ENCODE measurements at regions not wholly inside any gene's neighbourhood (a gene's known extent, or its start where the extent isn't known, plus 50 kb on each side); places are given as distances from the start of the nearest gene placed in this dataset.

DNA sequence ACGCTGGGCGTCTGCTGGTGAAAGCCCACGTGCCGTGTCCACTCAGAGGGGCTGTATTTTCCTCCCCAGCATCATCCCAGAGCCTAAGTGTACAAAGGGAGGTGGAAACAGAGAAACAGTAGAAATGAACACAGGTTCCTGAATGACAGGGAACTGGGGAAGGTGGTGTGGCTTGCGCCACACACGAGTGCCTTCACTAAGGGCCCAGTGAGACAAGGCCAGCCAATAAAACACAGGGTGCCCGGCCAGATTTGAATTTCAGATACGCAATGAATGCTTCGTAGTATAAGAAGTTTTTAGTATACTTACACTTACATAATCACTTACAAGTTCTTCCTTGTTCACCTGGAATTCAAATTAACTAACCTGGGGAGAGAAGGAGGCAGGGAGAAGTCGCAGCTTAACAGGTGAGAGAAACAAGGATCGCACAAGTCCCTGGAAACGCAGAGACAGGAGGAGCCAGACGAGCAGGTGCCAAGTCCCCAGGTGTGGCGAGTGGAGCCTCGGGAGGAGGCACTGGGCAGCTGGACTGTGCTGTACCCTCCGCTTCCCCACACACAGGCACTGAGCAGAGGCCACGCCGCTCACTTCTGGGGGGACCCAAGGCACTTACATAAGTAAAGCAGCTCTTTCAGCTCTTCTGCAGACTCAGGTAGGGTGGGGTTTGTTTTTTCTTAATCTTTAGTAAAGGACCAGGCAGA lies 105.2 kb upstream of the MGMT start:
- Histone ChIP-seq H3K27me3 (replicated peaks; ENCODE audit: control insufficient read depth, insufficient read depth, low read length, poor library complexity, severe bottlenecking) (no peaks in the 10 kb centered on the region), H3K4me3 (ENCODE audit: insufficient read depth, low read depth, low read length, poor library complexity, severe bottlenecking) (no peak overlapping the region), H3K36me3 (ENCODE audit: control insufficient read depth, insufficient read depth, low read length) (no peaks in the 10 kb centered on the region), H3K27ac (ENCODE audit: insufficient read depth, low read length, poor library complexity, severe bottlenecking) (no peak overlapping the region), H3K9me3 (ENCODE audit: control insufficient read depth, low read length) (no peaks in the 10 kb centered on the region), H3K4me1 (ENCODE audit: control insufficient read depth, insufficient read depth, low read length, poor library complexity, severe bottlenecking) (no peaks in the 10 kb centered on the region)
- no peak for DNase-seq

DNA sequence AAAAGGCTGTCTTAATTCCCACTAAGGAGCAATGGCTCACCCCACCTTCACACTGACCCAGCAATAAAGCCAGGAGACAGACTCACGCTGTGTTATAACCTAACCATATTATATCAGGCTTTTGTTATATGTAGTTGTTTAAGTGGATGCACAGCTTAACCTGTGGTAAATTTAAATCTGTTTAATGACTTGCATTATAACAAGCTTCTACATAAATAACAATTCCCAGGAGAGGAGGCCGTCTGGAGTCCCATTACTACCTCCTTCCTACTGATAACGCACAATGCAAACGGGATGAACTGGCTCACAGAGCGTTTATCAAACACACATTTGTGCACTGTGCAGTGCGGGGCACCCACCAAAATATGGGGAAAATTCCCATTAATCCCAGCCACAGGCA lies 102.1 kb upstream of the MGMT start:
- peaks cover 3% of the 10 kb centered on the region for H3K27me3 ChIP-seq (replicated peaks; ENCODE audit: control insufficient read depth, insufficient read depth, low read length, poor library complexity, severe bottlenecking)
- DNase-seq: no peak
- H3K9me3 ChIP-seq (ENCODE audit: control insufficient read depth, low read length): no peaks in the 10 kb centered on the region
- no peaks in the 10 kb centered on the region for H3K4me1 ChIP-seq (ENCODE audit: control insufficient read depth, insufficient read depth, low read length, poor library complexity, severe bottlenecking)
- H3K4me3 ChIP-seq (ENCODE audit: insufficient read depth, low read depth, low read length, poor library complexity, severe bottlenecking): no peak overlapping the region
- H3K36me3 ChIP-seq (ENCODE audit: control insufficient read depth, insufficient read depth, low read length): no peaks in the 10 kb centered on the region
- H3K27ac ChIP-seq (ENCODE audit: insufficient read depth, low read length, poor library complexity, severe bottlenecking): no peak overlapping the region

DNA sequence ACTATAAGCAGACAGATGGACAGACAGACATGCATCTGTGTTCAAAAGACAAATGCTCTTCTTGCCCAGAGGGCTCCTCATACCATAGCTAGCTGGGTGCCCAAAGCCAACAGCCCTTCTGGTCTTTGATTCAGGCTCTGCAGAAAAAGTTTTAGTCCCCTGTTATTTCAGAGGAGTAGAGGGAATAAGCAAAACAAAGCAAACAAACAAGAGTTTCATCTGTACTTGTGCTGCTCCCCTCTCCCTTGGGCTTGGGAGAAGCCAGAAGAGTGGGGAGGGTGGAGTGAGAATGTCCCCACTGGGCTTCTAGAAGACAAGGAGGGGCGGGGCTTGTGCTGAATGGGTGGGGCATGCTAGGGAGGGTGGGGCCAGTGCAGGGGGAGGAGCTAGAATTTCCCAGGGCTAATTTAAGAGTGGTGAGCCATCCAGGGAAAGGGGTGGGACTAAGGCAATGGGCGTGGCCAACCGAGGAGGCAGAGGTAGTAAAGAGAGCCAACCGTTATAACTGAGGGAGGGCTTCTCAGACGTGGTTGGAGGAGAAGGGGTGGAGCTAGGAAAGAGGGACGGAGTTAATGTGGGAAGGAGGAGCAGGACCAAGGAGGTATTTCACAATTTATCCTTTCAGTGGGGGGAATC lies 101.2 kb upstream of the MGMT start:
- no peaks in the 10 kb centered on the region for H3K36me3 ChIP-seq (ENCODE audit: control insufficient read depth, insufficient read depth, low read length)
- H3K9me3 ChIP-seq (ENCODE audit: control insufficient read depth, low read length): no peaks in the 10 kb centered on the region
- DNase-seq: no peak
- no peak overlapping the region for H3K4me3 ChIP-seq (ENCODE audit: insufficient read depth, low read depth, low read length, poor library complexity, severe bottlenecking)
- no peak overlapping the region for H3K27ac ChIP-seq (ENCODE audit: insufficient read depth, low read length, poor library complexity, severe bottlenecking)
- H3K4me1 ChIP-seq (ENCODE audit: control insufficient read depth, insufficient read depth, low read length, poor library complexity, severe bottlenecking): no peaks in the 10 kb centered on the region
- H3K27me3 ChIP-seq (replicated peaks; ENCODE audit: control insufficient read depth, insufficient read depth, low read length, poor library complexity, severe bottlenecking): peaks cover 3% of the 10 kb centered on the region

DNA sequence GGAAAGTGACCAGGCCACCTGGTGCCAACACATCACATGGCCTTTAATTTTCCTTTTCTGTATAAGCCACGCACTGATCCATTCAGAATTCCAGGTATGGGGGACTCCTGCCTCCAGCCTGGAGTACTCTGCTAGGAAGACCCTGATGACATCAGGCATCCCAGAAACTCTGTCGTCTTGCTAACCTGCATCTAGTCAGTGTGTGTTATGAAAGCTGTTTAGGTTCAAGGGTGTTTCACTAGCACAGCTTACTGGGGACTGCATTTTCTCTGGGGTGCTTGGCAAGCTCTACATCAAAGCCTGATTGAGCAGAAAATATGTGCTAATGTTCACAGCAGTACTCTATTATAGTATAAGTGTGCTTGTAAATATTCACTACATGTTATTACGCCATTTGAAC lies 100.6 kb upstream of the MGMT start:
- no peak overlapping the region for H3K4me3 ChIP-seq (ENCODE audit: insufficient read depth, low read depth, low read length, poor library complexity, severe bottlenecking)
- DNase-seq: no peak
- no peaks in the 10 kb centered on the region for H3K9me3 ChIP-seq (ENCODE audit: control insufficient read depth, low read length)
- H3K36me3 ChIP-seq (ENCODE audit: control insufficient read depth, insufficient read depth, low read length): no peaks in the 10 kb centered on the region
- H3K4me1 ChIP-seq (ENCODE audit: control insufficient read depth, insufficient read depth, low read length, poor library complexity, severe bottlenecking): no peaks in the 10 kb centered on the region
- peaks cover 6% of the 10 kb centered on the region for H3K27me3 ChIP-seq (replicated peaks; ENCODE audit: control insufficient read depth, insufficient read depth, low read length, poor library complexity, severe bottlenecking)
- H3K27ac ChIP-seq (ENCODE audit: insufficient read depth, low read length, poor library complexity, severe bottlenecking): no peak overlapping the region

DNA sequence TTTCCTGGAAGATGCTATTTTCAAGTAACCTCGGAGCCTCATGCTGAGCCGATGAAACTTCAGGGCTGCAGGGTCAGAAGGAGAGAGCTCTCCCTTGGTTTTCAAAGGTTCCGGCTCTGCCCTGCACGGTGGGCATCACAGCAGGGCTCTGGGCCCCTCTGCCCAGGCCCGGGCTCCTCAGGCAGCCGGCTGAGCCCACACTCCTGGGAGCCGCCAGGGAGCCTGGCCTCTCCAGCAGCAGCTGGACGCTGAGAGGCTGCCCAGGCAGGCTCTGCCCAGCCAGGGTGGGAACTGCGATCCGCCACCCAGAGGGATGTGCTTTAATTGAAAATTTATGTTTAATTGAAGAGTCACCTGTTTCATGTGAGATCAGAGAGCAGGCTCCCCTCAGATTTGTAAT lies 97.5 kb upstream of the MGMT start:
- Histone ChIP-seq H3K27ac (ENCODE audit: insufficient read depth, low read length, poor library complexity, severe bottlenecking) (no peak overlapping the region), H3K36me3 (ENCODE audit: control insufficient read depth, insufficient read depth, low read length) (no peaks in the 10 kb centered on the region), H3K27me3 (replicated peaks; ENCODE audit: control insufficient read depth, insufficient read depth, low read length, poor library complexity, severe bottlenecking) (peaks cover 6% of the 10 kb centered on the region), H3K4me1 (ENCODE audit: control insufficient read depth, insufficient read depth, low read length, poor library complexity, severe bottlenecking) (no peaks in the 10 kb centered on the region), H3K4me3 (ENCODE audit: insufficient read depth, low read depth, low read length, poor library complexity, severe bottlenecking) (no peak overlapping the region), H3K9me3 (ENCODE audit: control insufficient read depth, low read length) (no peaks in the 10 kb centered on the region)
- no peak for DNase-seq

DNA sequence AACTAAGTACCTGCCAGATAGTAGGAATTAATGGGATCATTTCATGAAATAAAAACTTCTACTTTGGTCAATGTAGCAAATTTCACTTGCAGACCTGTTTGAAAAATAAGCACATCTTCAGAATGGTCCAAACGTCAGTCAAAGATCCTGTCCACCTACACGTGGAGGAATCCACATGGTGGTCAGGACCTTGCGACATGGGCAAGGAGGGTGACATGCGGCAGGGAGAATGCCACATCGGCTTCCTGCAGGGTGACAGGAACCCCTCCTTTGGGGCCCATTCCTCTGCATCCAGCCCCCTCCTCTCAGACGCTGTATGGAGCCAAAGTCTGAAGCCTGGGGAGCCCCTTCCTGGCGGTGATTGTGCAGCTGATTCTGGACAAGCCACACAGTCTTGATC lies 95.5 kb upstream of the MGMT start:
- Histone ChIP-seq H3K27me3 (replicated peaks; ENCODE audit: control insufficient read depth, insufficient read depth, low read length, poor library complexity, severe bottlenecking) (peaks cover 6% of the 10 kb centered on the region), H3K4me1 (ENCODE audit: control insufficient read depth, insufficient read depth, low read length, poor library complexity, severe bottlenecking) (no peaks in the 10 kb centered on the region), H3K27ac (ENCODE audit: insufficient read depth, low read length, poor library complexity, severe bottlenecking) (no peak overlapping the region), H3K9me3 (ENCODE audit: control insufficient read depth, low read length) (no peaks in the 10 kb centered on the region), H3K4me3 (ENCODE audit: insufficient read depth, low read depth, low read length, poor library complexity, severe bottlenecking) (no peak overlapping the region), H3K36me3 (ENCODE audit: control insufficient read depth, insufficient read depth, low read length) (no peaks in the 10 kb centered on the region)
- no peak for DNase-seq

DNA sequence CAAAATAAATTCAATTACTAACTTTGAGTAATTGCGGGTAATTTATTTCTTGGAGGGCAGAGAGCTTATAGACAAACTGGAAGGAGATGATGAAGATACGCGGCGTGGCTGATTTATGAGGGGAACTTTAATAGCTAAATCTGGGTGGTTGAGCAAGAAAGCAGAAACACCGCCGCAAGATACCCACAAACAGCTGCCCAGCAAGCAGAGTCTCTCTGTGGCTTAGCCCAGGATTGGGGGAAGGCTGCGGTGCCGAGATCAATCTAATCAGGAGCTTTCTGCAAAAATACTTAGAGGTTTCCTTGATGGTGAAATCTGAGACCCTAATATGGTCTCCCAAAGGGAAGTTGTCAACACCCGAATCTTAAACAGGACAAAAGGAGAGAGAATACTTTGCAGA lies 94.9 kb upstream of the MGMT start:
- no peak for DNase-seq
- no peaks in the 10 kb centered on the region for H3K36me3 ChIP-seq (ENCODE audit: control insufficient read depth, insufficient read depth, low read length)
- H3K27ac ChIP-seq (ENCODE audit: insufficient read depth, low read length, poor library complexity, severe bottlenecking): no peak overlapping the region
- H3K9me3 ChIP-seq (ENCODE audit: control insufficient read depth, low read length): no peaks in the 10 kb centered on the region
- no peaks in the 10 kb centered on the region for H3K4me1 ChIP-seq (ENCODE audit: control insufficient read depth, insufficient read depth, low read length, poor library complexity, severe bottlenecking)
- no peak overlapping the region for H3K4me3 ChIP-seq (ENCODE audit: insufficient read depth, low read depth, low read length, poor library complexity, severe bottlenecking)
- peaks cover 6% of the 10 kb centered on the region for H3K27me3 ChIP-seq (replicated peaks; ENCODE audit: control insufficient read depth, insufficient read depth, low read length, poor library complexity, severe bottlenecking)

DNA sequence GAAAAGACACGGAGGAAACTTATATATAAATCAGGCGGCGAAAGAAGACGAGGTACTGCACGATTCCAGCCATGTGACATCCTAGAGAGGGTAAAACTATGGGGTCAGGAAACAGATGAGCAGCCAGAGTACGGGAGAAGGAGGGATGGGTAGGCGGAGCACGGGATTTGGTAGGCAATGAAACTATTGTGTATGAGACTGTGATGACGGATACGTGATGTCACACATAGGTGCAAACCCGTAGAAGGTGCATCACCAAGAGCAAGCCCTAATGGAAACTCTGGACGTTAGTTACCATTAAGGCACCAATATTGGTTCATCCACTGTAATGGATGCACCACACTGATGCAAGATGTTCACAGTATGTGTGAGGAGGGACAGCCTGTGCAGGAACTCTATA lies 93.8 kb upstream of the MGMT start:
- peaks cover 3% of the 10 kb centered on the region for H3K27me3 ChIP-seq (replicated peaks; ENCODE audit: control insufficient read depth, insufficient read depth, low read length, poor library complexity, severe bottlenecking)
- no peak for DNase-seq
- H3K36me3 ChIP-seq (ENCODE audit: control insufficient read depth, insufficient read depth, low read length): no peaks in the 10 kb centered on the region
- no peak overlapping the region for H3K4me3 ChIP-seq (ENCODE audit: insufficient read depth, low read depth, low read length, poor library complexity, severe bottlenecking)
- no peaks in the 10 kb centered on the region for H3K9me3 ChIP-seq (ENCODE audit: control insufficient read depth, low read length)
- H3K4me1 ChIP-seq (ENCODE audit: control insufficient read depth, insufficient read depth, low read length, poor library complexity, severe bottlenecking): no peaks in the 10 kb centered on the region
- H3K27ac ChIP-seq (ENCODE audit: insufficient read depth, low read length, poor library complexity, severe bottlenecking): no peak overlapping the region

DNA sequence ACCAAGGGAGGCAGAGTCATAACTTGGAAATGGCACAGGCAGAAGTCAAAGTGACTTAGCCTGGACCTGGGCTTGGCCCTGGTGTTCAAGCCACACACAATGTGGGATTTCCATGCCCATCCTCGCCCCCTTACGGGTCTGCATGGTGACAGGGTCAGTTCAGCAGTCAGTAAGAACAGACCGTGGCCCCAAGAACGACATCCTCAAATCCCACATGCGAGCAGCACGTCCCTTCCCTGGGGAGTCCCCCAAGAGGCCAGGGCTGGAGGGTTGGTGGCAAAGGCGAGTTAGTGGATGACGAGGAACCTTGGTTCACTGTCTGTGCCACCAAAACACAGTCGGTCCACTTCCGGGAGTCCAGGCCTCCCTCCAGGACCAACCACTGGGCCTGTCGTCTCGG lies 93.3 kb upstream of the MGMT start:
- Histone ChIP-seq H3K27ac (ENCODE audit: insufficient read depth, low read length, poor library complexity, severe bottlenecking) (no peak overlapping the region), H3K4me1 (ENCODE audit: control insufficient read depth, insufficient read depth, low read length, poor library complexity, severe bottlenecking) (no peaks in the 10 kb centered on the region), H3K4me3 (ENCODE audit: insufficient read depth, low read depth, low read length, poor library complexity, severe bottlenecking) (no peak overlapping the region), H3K27me3 (replicated peaks; ENCODE audit: control insufficient read depth, insufficient read depth, low read length, poor library complexity, severe bottlenecking) (peaks cover 3% of the 10 kb centered on the region), H3K36me3 (ENCODE audit: control insufficient read depth, insufficient read depth, low read length) (no peaks in the 10 kb centered on the region), H3K9me3 (ENCODE audit: control insufficient read depth, low read length) (no peaks in the 10 kb centered on the region)
- no peak for DNase-seq

DNA sequence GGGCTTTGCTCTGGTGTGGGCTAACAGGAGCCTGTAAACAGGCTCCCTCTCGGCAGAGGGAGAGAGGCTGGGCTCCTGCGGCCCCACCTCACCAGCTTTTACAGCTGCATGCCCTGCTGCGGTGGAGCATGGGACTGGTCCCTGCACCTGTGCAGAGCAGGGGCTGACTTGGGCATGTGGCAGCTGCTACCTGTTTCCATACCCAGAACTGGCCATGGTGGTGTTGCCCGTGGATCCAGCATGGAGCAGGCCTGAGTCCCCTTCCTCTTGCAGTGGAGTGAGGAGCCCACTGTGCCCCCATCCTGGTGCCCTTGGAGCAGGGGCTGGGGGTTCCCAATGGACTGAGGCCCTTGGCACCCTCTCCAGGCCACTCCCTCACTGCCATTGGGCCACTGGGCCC lies 91.9 kb upstream of the MGMT start:
- Histone ChIP-seq H3K36me3 (ENCODE audit: control insufficient read depth, insufficient read depth, low read length) (no peaks in the 10 kb centered on the region), H3K27me3 (replicated peaks; ENCODE audit: control insufficient read depth, insufficient read depth, low read length, poor library complexity, severe bottlenecking) (peaks cover 3% of the 10 kb centered on the region), H3K4me1 (ENCODE audit: control insufficient read depth, insufficient read depth, low read length, poor library complexity, severe bottlenecking) (no peaks in the 10 kb centered on the region), H3K9me3 (ENCODE audit: control insufficient read depth, low read length) (no peaks in the 10 kb centered on the region), H3K4me3 (ENCODE audit: insufficient read depth, low read depth, low read length, poor library complexity, severe bottlenecking) (no peak overlapping the region), H3K27ac (ENCODE audit: insufficient read depth, low read length, poor library complexity, severe bottlenecking) (no peak overlapping the region)
- no peak for DNase-seq
